Osteoblast (primary cell): ENCODE measurements at regions not wholly inside any gene's neighbourhood (a gene's known extent, or its start where the extent isn't known, plus 50 kb on each side); places are given as distances from the start of the nearest gene placed in this dataset.

Experiments
- DNase-seq: peaks from one replicate; pipeline ENCODE4 v3.0.0; 2011; ENCODE audit warnings: low spot score, mixed read lengths; ENCODE audit not compliant: insufficient read length; ENCODE audit errors: missing footprints
- H2AFZ ChIP-seq: 2 replicates; pipeline ENCODE4 v1.6.0; 2011; ENCODE audit warnings: mild to moderate bottlenecking, low read length
- H3K27ac ChIP-seq: 2 replicates; pipeline ENCODE4 v1.5.1; 2011; ENCODE audit warnings: mild to moderate bottlenecking, low read depth, low read length, moderate library complexity
- H3K27me3 ChIP-seq: 2 replicates; pipeline ENCODE4 v1.6.0; 2012; ENCODE audit warnings: mild to moderate bottlenecking, control low read depth, inconsistent platforms, low read length, moderate library complexity; ENCODE audit not compliant: insufficient read depth
- H3K36me3 ChIP-seq: 2 replicates; pipeline ENCODE4 v1.5.1; 2011; ENCODE audit warnings: mild to moderate bottlenecking, low read length, control low read depth, moderate library complexity; ENCODE audit not compliant: insufficient read depth
- H3K4me1 ChIP-seq: 2 replicates; pipeline ENCODE4 v1.5.1; 2011; ENCODE audit warnings: mild to moderate bottlenecking, low read length, control low read depth, moderate library complexity; ENCODE audit not compliant: insufficient read depth
- H3K4me2 ChIP-seq: 2 replicates; pipeline ENCODE4 v1.6.0; 2011; ENCODE audit warnings: mild to moderate bottlenecking, low read length; ENCODE audit not compliant: insufficient read depth
- H3K4me3 ChIP-seq: fragments of 200-600 bp; sonication (generic); 3 replicates; pipeline ENCODE4 v1.5.1; 2012; ENCODE audit warnings: mild to moderate bottlenecking, low read length, inconsistent platforms; ENCODE audit not compliant: insufficient read depth
- H3K79me2 ChIP-seq: 2 replicates; pipeline ENCODE4 v1.6.0; 2012; ENCODE audit warnings: mild to moderate bottlenecking, low read length, control low read depth, inconsistent platforms; ENCODE audit not compliant: insufficient read depth
- H3K9me3 ChIP-seq: 2 replicates; pipeline ENCODE4 v1.5.1; 2011; ENCODE audit warnings: low read depth, low read length, control low read depth
- H4K20me1 ChIP-seq: 2 replicates; pipeline ENCODE4 v1.6.0; 2012; ENCODE audit warnings: mild to moderate bottlenecking, low read length, control low read depth; ENCODE audit not compliant: insufficient read depth
- TF ChIP-seq, protein P1 (sequence below): IDR thresholded peaks from 2 replicates; pipeline ENCODE4 v1.5.1; 2011; ENCODE audit warnings: mild to moderate bottlenecking, low read depth, low read length, moderate library complexity; ENCODE audit errors: extremely low read depth

DNA sequence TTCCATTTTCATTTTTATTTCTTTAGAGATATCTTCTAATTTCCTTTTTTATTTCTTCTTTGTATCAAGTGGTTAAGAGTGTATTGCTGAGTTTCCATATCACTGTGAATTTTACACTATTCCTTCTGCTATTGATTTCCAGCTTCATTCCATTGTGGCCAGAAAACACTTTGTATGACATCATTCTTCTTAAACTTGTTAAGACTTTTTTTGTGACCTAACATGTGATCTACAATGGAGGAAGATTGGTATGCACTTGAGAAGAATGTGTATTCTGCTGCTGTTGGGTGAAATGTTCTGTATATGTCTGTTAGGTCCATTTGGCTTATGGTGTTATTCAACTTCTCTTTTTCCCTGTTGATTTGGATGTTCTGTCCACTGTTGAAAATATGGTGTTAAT, 274.2 kb upstream of the PUM3 start:
- no peak overlapping the region for H3K27ac ChIP-seq
- no peaks in the 10 kb centered on the region for H3K27me3 ChIP-seq
- no peak for DNase-seq
- no peak overlapping the region for H3K4me3 ChIP-seq
- H3K79me2 ChIP-seq, result no peaks in the 10 kb centered on the region
- H4K20me1 ChIP-seq, result no peaks in the 10 kb centered on the region
- H3K36me3 ChIP-seq, result no peaks in the 10 kb centered on the region
- TF ChIP-seq, protein P1, sequence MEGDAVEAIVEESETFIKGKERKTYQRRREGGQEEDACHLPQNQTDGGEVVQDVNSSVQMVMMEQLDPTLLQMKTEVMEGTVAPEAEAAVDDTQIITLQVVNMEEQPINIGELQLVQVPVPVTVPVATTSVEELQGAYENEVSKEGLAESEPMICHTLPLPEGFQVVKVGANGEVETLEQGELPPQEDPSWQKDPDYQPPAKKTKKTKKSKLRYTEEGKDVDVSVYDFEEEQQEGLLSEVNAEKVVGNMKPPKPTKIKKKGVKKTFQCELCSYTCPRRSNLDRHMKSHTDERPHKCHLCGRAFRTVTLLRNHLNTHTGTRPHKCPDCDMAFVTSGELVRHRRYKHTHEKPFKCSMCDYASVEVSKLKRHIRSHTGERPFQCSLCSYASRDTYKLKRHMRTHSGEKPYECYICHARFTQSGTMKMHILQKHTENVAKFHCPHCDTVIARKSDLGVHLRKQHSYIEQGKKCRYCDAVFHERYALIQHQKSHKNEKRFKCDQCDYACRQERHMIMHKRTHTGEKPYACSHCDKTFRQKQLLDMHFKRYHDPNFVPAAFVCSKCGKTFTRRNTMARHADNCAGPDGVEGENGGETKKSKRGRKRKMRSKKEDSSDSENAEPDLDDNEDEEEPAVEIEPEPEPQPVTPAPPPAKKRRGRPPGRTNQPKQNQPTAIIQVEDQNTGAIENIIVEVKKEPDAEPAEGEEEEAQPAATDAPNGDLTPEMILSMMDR, result no peak
- no peak overlapping the region for H2AFZ ChIP-seq
- no peaks in the 10 kb centered on the region for H3K4me1 ChIP-seq
- no peaks in the 10 kb centered on the region for H3K9me3 ChIP-seq
- H3K4me2 ChIP-seq, result no peak overlapping the region

GRCh38 chr9:3099646-3100045, 255.8 kb upstream of the PUM3 start:
- H3K9me3 ChIP-seq, result no peaks in the 10 kb centered on the region
- H4K20me1 ChIP-seq, result no peaks in the 10 kb centered on the region
- TF ChIP-seq, protein P1, result no peak

GRCh38 chr9:3088219-3088618, 244.3 kb upstream of the PUM3 start:
- no peaks in the 10 kb centered on the region for H3K4me1 ChIP-seq
- H3K4me2 ChIP-seq, result no peak overlapping the region
- H3K9me3 ChIP-seq, result no peaks in the 10 kb centered on the region
- H3K27me3 ChIP-seq, result no peaks in the 10 kb centered on the region
- TF ChIP-seq, protein P1, result no peak
- no peak for DNase-seq
- H3K79me2 ChIP-seq, result no peaks in the 10 kb centered on the region
- no peak overlapping the region for H3K4me3 ChIP-seq
- H3K36me3 ChIP-seq, result no peaks in the 10 kb centered on the region
- H4K20me1 ChIP-seq, result no peaks in the 10 kb centered on the region
- no peak overlapping the region for H2AFZ ChIP-seq
- H3K27ac ChIP-seq, result no peak overlapping the region

More at GRCh38 chr9:3099646-3100045, 255.8 kb upstream of the PUM3 start:
- H2AFZ ChIP-seq, result no peak overlapping the region
- DNase-seq, result no peak
- H3K36me3 ChIP-seq, result no peaks in the 10 kb centered on the region
- no peaks in the 10 kb centered on the region for H3K79me2 ChIP-seq
- no peak overlapping the region for H3K4me3 ChIP-seq
- no peak overlapping the region for H3K27ac ChIP-seq
- H3K4me2 ChIP-seq, result no peak overlapping the region
- H3K27me3 ChIP-seq, result no peaks in the 10 kb centered on the region
- no peaks in the 10 kb centered on the region for H3K4me1 ChIP-seq

DNA sequence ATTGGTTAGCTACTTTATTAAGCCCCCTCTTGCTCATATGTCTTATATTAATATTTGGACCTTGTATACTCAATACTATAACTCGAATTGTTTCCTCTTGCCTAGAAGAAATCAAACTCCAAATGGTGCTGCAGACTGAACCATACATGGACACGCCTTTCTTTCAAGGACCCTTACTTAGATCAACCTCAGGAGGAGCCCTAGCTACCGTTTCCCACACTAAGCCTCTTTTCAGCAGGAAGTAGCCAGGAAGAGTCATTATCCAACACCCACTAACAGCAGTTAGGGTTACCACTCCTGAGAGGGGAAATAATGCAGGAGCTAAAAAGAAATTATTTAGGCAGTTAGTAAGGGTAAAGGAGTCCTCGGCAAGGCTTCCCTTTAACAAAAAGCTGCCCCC, 243.8 kb upstream of the PUM3 start:
- H3K4me2 ChIP-seq, result no peak overlapping the region
- H3K4me1 ChIP-seq, result no peaks in the 10 kb centered on the region
- H3K27ac ChIP-seq, result no peak overlapping the region
- no peaks in the 10 kb centered on the region for H4K20me1 ChIP-seq
- no peaks in the 10 kb centered on the region for H3K36me3 ChIP-seq
- no peak for DNase-seq
- H3K27me3 ChIP-seq, result no peaks in the 10 kb centered on the region
- H3K9me3 ChIP-seq, result no peaks in the 10 kb centered on the region
- H2AFZ ChIP-seq, result no peak overlapping the region
- no peak overlapping the region for H3K4me3 ChIP-seq
- TF ChIP-seq, protein P1, result no peak
- no peaks in the 10 kb centered on the region for H3K79me2 ChIP-seq
